Glomerular visceral epithelial cell (primary cell): ENCODE measurements at regions not wholly inside any gene's neighbourhood (a gene's known extent, or its start where the extent isn't known, plus 50 kb on each side); places are given as distances from the start of the nearest gene placed in this dataset.

Experiments
- DNase-seq: peaks from one replicate; pipeline ENCODE4 v3.0.0-alpha.2; 2016; ENCODE audit errors: extremely low spot score

DNA sequence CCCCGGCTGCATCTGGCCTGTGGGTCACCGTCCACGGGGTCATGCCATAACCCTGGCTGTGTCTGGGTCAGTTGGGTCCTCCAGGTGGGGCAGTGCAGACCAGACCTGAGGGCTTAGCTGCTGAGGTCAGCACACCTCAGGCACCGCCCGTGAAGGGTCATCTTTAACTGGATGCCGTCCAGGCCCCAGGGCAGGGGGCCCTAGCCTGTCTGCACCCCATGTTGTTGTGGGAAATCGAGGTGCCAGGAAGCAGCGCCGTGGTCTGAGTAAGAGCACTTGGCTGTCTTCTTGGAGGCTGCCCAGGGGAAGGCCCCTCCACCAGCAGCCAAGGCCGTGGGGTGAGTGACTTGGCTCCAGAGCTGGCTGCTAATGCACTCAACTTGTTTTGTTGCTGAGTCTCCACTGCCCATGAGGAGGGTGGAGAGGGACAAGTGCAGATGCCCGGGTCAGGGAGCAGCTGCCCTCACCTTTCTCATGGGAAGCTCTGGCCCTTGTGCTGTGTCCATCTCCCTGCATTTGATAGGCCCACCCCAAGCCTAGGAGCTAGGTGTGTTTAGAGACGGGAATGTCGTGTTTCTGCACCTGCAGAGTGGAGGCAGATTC is 317.2 kb downstream of the TMEM121 start:
- DNase-seq, result no peak

DNA sequence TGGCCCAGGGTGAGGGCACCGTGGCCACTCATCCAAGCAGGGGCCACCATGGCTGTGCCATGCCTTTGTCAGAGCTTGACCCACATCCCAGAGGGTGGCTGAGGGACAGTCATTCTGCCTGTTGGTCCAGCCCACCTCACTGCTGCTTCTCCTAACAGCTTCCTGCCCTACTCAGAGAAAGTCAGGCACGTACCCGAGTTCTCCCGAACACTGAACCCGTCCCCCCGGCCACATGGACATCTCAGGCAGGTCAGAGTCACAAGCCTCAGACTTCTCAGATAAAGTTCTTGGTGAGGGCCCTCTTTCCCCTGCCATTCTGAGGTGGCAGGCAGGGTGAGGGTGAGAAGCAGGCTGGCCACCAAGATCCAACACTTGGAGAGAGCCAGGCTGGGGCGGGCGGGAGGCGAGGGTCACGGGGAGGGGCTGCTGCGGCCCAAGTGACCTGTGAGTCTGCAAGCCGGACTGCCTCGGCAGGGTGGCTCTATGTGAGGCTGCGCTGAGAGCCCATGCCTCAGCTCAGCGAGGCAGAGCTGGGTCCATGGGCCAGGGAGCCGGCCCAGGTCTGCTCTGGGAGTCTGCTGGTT is 317.8 kb downstream of the TMEM121 start:
- DNase-seq, result no peak

DNA sequence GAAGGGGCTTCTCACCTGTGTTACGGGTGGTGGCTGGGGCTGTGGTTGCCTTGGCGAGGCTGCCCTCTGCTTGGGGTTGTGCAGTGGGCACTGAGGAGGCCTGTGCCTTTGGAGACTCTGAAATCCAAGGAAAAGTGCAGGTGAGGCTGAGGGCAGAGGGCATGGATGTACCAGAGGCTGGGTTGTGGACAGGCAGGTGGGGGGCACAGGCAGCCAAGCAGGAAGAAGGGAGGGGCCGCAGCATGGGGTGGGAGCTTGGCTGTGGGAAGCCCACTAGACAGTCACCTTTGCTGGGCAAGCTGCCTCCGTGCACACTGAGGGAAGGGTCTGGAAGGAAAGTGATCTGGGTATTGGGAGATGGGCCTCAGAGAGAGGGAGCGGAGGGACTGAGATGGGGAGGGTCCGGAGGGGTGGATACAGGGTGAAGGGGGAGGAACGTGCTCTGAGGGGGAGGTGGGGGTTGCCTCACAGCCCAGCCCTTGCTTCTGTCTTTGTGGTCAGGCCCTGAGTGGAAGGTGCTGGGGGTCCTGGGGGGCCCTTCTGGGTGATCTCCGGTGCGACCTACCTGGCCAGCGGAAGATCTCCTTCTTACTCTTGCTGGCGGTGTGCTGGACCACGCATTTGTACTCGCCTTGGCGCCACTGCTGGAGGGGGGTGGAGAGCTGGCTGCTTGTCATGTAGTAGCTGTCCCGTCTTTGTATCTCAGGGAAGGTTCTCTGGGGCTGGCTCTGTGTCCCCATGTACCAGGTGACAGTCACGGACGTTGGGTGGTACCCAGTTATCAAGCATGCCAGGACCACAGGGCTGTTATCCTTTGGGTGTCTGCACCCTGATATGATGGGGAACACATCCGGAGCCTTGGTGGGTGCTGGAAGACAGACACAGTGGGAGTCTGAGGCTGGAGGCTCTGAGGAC is 318.7 kb downstream of the TMEM121 start:
- DNase-seq, result no peak

DNA sequence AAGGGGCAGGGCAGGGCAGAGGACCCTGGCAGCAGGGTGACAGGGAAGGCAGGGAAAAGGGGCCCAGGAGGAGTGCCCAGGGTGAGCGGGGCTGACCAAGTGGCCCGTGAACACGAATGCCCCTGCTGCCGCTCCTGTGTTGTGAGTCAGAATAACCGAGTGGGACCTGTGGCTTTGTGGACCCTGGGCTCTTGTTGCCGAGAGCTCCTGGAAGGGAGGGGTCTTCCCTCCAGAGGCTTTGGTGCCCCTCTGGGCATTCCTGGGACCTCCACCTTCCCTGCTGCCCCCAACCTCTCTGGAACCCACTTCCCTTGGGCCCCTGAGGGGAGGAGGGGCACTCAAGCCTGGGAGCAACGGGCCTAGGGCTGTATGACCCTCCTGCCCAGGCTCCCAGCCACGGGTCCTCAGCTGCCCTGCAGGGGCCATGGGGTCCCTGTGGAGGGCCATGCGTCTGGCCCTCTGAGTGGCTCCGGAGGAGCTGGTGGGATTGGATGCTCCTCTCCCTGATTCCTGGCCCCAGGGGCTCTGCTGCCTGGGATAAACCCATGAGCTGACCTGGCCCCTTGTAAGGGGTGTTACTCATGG is 319.4 kb downstream of the TMEM121 start:
- DNase-seq, result no peak

- DNase-seq, result no peak
These were observed 319.9 kb downstream of the TMEM121 start for GRCh38 chr14:105846312-105846711.

DNA sequence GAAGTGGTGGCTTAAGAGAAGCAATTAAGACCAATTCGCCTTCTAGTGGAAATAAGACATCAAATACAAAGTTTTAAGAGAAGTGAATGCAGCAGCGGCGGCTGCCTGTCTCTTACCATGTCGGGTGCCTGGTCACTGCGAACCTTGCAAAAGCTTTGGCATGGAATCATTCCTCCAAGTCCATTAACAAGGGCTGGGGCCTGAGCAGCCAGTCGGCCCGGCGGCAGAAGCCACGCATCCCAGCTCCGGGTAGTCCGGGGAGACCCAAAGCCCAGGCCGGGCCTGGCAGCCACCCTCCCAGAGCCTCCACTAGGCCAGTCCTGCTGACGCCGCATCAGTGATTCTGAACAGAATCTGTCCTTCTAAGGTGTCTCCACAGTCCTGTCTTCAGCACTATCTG is 321.0 kb downstream of the TMEM121 start:
- DNase-seq, result no peak

DNA sequence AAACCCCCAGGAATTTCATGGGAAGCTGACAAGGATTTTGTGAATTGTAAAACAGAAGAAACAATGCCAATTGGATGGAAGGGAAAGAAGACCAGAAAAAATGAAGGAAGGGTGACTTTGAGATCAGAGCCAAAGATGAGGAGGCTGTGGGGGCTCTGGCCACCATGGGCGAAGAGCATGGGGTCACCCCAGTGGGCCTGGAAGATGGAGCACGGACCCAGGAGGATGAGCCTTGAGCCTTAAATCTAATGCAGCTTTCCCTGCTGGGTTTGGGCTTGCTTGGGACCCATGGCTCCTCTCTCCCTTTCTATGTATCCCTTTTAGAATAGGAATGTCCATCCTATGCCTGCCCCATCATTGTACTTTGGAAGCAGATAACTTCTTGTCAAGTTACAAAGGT is 322.2 kb downstream of the TMEM121 start:
- DNase-seq, result no peak

DNA sequence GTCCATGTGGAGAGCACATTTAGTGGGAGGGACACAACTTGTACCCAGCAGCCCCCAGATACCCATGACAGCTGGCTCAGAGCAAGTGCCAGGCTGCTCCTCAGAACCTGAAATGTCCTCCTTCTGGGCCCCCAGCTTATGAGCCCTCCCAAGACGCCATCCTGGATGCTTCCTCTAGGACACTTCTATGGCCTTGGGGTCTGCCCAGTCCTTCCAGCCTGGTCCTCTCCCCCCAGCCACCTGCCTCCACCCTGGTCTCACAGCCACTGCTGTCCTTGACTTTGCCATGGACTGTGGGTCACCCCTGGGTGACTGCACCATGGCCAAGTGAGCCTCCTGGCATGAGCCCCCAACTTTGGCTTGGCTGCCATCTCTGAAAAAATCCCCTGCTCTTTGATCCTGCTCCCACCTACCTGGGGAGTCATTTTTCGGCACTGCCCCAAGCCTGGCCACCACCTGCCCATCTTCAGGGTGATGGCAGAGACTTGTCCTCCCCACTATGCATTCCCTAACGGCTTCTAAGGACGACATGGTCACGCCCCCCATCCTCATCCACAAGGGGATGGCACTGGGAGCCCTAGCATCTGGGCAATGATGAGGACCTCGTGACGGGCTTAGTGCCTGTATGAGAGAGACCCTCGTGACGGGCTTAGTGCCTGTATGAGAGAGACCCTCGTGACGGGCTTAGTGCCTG is 323.7 kb downstream of the TMEM121 start:
- DNase-seq, result no peak

GRCh38 chr14:105850853-105851581 is 324.6 kb downstream of the TMEM121 start:
- DNase-seq, result no peak

DNA sequence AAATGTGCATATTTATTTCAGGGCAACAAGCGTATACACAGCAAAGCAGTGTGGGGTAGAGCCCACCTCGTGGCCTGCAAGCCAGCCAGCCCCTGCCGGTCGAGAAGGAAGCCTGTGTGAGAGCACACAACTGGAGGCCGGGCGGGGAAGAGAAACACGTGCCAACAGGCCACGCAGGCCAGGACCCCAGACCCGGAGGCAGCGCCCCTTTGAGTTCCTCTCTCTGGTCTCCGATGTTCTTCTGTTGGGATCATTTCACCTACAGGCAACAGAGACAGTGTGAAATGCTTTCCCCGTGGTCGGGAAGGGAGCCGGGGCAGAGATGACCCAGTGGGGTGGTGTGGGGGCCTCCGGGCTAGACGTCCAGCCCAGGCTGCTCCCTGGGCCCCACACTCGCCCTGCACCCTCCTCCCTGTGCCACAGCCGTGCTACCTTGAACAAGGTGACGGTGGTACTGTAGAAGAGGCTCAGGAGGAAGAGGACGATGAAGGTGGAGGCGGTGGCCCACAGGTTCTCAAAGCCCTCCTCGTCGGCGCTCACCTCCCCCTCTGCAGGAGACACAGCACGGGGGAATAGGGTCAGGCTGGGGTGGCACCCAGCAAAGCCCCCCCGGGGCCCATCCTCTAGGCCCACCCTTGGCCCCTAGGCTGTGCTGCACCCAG is 325.5 kb downstream of the TMEM121 start:
- DNase-seq, result no peak

DNA sequence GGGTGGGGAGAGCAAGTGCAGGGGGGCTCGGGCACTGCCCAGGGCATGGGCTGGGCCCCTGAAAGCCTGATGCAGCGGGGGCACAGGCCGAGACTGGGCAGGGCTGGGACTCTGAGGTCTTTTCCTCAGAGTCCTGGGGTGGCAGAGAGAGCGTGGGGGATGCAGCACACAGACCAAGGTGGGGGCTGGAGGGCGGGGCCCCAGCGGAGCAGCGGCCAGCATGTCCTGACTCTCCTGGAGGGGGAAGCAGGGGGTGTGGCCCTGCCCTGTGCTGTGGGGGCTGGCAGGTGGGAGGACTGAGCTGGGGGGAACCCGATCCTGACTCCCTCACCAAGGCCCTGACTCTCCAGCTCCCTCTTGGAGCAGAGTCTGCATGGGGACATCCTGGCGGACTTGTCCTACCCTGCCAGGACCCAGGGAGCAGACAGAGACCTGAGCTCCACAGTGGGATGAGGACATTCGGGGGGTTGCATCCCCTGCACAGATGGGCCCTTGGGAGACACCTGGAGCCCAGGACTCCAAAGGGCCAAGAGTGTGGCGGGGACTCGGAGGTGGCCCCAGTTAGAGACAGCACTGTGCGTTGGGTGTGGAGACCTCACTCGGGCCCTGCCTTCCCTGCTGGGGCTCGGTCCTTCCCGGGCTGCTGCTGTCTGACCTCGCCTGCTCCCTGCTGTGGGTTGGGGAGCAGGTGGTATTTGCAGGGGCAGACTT is 326.1 kb downstream of the TMEM121 start:
- DNase-seq, result no peak

GRCh38 chr14:105853089-105853906 is 326.9 kb downstream of the TMEM121 start:
- DNase-seq, result no peak

- no peak for DNase-seq
These were observed 327.7 kb downstream of the TMEM121 start for GRCh38 chr14:105853907-105854599.

- DNase-seq, result no peak
These were observed 328.3 kb downstream of the TMEM121 start for GRCh38 chr14:105854600-105855245.

- DNase-seq, result no peak
These were observed 329.0 kb downstream of the TMEM121 start for GRCh38 chr14:105855246-105855892.

- DNase-seq, result no peak
These were observed 329.7 kb downstream of the TMEM121 start for GRCh38 chr14:105855893-105856675.
